Smooth muscle cell (in vitro differentiated cells): ENCODE measurements at regions not wholly inside any gene's neighbourhood (a gene's known extent, or its start where the extent isn't known, plus 50 kb on each side); places are given as distances from the start of the nearest gene placed in this dataset.

ENCODE experiments used
- DNase-seq: peaks from one replicate; lab custom pipeline; 2025; ENCODE audit not compliant: unreplicated experiment; lab: John Stamatoyannopoulos, UW
- H2AFZ ChIP-seq: fragments of 200-600 bp; sonication (generic); 2 replicates; pipeline ENCODE4 v1.6.0; 2016; ENCODE audit warnings: antibody characterized with exemption, low read depth, mild to moderate bottlenecking
- H3F3A ChIP-seq: fragments of 200-600 bp; sonication (generic); 2 replicates; pipeline ENCODE4 v1.6.0; 2017; ENCODE audit warnings: antibody characterized with exemption, low read depth
- H3K27ac ChIP-seq: fragments of 200-600 bp; sonication (generic); 2 replicates; pipeline ENCODE4 v1.5.1; 2016; ENCODE audit warnings: low read depth, mild to moderate bottlenecking
- H3K27me3 ChIP-seq: fragments of 200-600 bp; sonication (generic); 2 replicates; pipeline ENCODE4 v1.6.1; 2016; ENCODE audit warnings: low read depth, mild to moderate bottlenecking
- H3K36me3 ChIP-seq: fragments of 200-600 bp; sonication (generic); 2 replicates; pipeline ENCODE4 v1.5.1; 2016; ENCODE audit warnings: low read depth
- H3K4me1 ChIP-seq: fragments of 200-600 bp; sonication (generic); 2 replicates; pipeline ENCODE4 v1.5.1; 2016; ENCODE audit warnings: low read depth
- H3K4me2 ChIP-seq: fragments of 200-600 bp; sonication (generic); 2 replicates; pipeline ENCODE4 v1.6.0; 2016; ENCODE audit warnings: mild to moderate bottlenecking
- H3K4me3 ChIP-seq: fragments of 200-600 bp; sonication (generic); 2 replicates; pipeline ENCODE4 v1.5.1; 2016; ENCODE audit warnings: mild to moderate bottlenecking
- H3K79me2 ChIP-seq: fragments of 200-600 bp; sonication (generic); 2 replicates; pipeline ENCODE4 v1.6.0; 2016; ENCODE audit warnings: low read depth, mild to moderate bottlenecking
- H3K9ac ChIP-seq: fragments of 200-600 bp; sonication (generic); 2 replicates; pipeline ENCODE4 v1.6.0; 2016; ENCODE audit warnings: low read depth
- H3K9me3 ChIP-seq: fragments of 200-600 bp; sonication (generic); replicated peaks from 2 replicates; pipeline ENCODE4 v1.5.1; 2016; ENCODE audit warnings: low read depth
- H4K20me1 ChIP-seq: fragments of 200-600 bp; sonication (generic); 2 replicates; pipeline ENCODE4 v1.6.0; 2016; ENCODE audit warnings: low read depth
- WGBS: methylation state at CpG from one replicate; pipeline ENCODE4 v1.1.7; 2016; ENCODE audit warnings: low lambda C conversion rate; 5-methylcytosine and 5-hydroxymethylcytosine counted together
- TF ChIP-seq, protein P1 (sequence below): fragments of 200-600 bp; sonication (generic); IDR thresholded peaks from 2 replicates; pipeline ENCODE4 v1.5.1; 2017; ENCODE audit warnings: borderline replicate concordance, mild to moderate bottlenecking, antibody characterized with exemption; ENCODE audit not compliant: insufficient read depth, poor library complexity, severe bottlenecking

DNA sequence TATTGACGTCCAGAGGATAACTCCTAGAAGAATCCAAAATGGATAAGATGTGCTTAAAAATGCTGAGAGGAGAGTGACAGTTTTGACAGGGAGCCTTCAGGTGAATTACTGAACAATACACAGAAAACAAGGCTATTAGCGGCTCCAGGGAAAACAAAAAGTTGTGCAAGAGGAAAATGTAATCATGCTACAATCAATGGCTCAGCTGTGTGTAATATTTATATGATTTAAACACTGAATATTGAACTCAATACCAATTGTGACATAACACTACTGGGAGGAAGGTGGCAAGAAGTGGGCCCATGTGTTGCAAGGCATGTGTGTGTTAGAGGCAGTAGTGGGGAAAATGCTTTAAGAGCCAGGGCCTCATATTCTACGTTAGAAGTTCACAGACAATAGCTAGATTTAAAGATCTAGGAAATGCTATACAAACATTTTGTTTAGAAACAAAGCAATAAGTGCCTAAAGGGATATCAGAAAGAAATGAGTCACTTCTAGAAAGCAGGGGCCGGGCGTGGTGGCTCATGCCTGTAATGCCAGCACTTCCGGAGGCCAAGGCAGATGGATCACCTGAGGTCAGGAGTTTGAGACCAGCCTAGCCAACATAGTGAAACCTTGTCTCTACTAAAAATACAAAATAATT is 253.2 kb upstream of the IRX5 start:
- Histone ChIP-seq H3K4me3 (no peak overlapping the region), H3K27me3 (peaks cover 36% of the 10 kb centered on the region), H3K4me1 (no peaks in the 10 kb centered on the region), H3K36me3 (no peaks in the 10 kb centered on the region), H3K4me2 (no peak overlapping the region), H3K27ac (no peak overlapping the region), H3F3A (no peaks in the 10 kb centered on the region), H2AFZ (no peak overlapping the region), H3K9ac (no peak overlapping the region), H4K20me1 (no peaks in the 10 kb centered on the region), H3K79me2 (no peaks in the 10 kb centered on the region), H3K9me3 (no peaks in the 10 kb centered on the region)
- 80% methylated on average over 6 of the region's 6 CpGs for WGBS
- DNase-seq = no peak
- TF ChIP-seq, protein P1, sequence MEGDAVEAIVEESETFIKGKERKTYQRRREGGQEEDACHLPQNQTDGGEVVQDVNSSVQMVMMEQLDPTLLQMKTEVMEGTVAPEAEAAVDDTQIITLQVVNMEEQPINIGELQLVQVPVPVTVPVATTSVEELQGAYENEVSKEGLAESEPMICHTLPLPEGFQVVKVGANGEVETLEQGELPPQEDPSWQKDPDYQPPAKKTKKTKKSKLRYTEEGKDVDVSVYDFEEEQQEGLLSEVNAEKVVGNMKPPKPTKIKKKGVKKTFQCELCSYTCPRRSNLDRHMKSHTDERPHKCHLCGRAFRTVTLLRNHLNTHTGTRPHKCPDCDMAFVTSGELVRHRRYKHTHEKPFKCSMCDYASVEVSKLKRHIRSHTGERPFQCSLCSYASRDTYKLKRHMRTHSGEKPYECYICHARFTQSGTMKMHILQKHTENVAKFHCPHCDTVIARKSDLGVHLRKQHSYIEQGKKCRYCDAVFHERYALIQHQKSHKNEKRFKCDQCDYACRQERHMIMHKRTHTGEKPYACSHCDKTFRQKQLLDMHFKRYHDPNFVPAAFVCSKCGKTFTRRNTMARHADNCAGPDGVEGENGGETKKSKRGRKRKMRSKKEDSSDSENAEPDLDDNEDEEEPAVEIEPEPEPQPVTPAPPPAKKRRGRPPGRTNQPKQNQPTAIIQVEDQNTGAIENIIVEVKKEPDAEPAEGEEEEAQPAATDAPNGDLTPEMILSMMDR = no peak

DNA sequence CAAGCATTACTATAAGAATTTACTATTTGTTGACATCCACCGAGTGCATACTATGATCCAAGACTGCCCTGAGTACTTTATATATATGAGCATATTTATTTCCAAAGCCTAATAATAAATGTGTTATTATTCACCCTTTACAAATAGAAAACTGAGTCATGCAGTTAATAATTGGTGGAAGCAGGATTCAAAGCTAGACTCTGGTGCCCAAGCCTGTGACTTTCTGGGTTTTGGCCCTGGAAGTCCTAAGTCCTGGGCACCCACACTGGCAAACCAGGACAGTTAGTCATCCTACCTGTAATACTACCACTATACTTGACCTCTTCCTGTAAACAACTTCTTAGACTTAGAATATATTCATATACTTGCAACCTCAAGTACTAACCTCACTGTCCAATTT is 257.4 kb upstream of the IRX5 start:
- H3K27me3 ChIP-seq = peaks cover 29% of the 10 kb centered on the region
- no peaks in the 10 kb centered on the region for H4K20me1 ChIP-seq
- no peak overlapping the region for H3K4me2 ChIP-seq
- no peaks in the 10 kb centered on the region for H3K79me2 ChIP-seq
- no peaks in the 10 kb centered on the region for H3K36me3 ChIP-seq
- H2AFZ ChIP-seq = no peak overlapping the region
- H3K9me3 ChIP-seq = no peaks in the 10 kb centered on the region
- TF ChIP-seq, protein P1 = no peak
- H3K4me3 ChIP-seq = no peak overlapping the region
- no peak for DNase-seq
- peaks cover 2% of the 10 kb centered on the region for H3K4me1 ChIP-seq
- 90% methylated on average over 1 of the region's 1 CpG for WGBS
- H3K9ac ChIP-seq = no peak overlapping the region
- no peak overlapping the region for H3K27ac ChIP-seq
- H3F3A ChIP-seq = no peaks in the 10 kb centered on the region

DNA sequence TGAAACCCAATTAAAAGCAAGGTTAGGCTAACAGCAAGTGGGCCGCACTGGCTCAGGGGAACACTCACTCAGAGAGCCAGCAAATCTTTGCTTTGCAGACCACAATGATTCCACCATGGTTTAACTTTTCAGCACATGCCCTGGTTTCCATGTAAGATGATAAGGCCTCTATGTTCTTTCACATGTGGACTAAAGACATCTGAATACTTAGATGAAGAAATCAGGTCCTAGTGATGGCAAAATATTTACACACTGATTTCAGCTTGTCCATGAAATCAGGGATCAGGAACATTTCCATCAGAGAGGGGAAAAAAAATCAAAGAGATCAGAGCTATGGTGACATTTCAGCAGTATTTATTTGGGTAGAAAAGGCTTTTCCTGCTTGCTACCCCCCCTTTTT is 258.2 kb upstream of the IRX5 start:
- Histone ChIP-seq H3K36me3 (no peaks in the 10 kb centered on the region), H3K27ac (no peak overlapping the region), H3K4me1 (peaks cover 2% of the 10 kb centered on the region), H3K27me3 (peaks cover 28% of the 10 kb centered on the region), H3K9ac (no peak overlapping the region), H2AFZ (no peak overlapping the region), H3K4me3 (no peak overlapping the region), H3K4me2 (no peak overlapping the region), H3F3A (no peaks in the 10 kb centered on the region), H3K79me2 (no peaks in the 10 kb centered on the region), H4K20me1 (no peaks in the 10 kb centered on the region), H3K9me3 (no peaks in the 10 kb centered on the region)
- WGBS = 83% methylated on average over 1 of the region's 1 CpG
- no peak for DNase-seq
- TF ChIP-seq, protein P1 = no peak

DNA sequence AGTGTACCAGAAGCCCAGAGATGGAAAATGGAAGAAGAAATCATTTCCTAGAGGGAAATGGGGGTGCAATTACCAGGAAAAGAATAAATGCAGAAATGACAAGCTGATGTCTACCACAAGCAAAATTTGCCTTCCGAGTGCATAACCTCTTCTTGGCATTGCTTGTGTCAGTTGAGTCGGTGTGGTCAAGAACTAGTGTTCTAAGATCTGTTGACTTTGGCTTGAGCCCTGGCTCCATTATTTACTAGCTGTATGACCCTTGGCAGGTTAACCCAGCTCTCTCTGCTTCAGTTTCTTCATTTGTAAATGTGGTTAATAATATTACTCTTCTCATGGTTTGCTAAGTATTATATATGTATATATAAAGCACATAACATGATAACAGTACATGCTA is 273.0 kb upstream of the IRX5 start:
- no peaks in the 10 kb centered on the region for H3F3A ChIP-seq
- no peak overlapping the region for H3K27ac ChIP-seq
- H3K79me2 ChIP-seq = no peaks in the 10 kb centered on the region
- TF ChIP-seq, protein P1 = no peak
- H2AFZ ChIP-seq = no peak overlapping the region
- peaks cover 47% of the 10 kb centered on the region for H3K27me3 ChIP-seq
- no peaks in the 10 kb centered on the region for H3K36me3 ChIP-seq
- WGBS = 95% methylated on average over 2 of the region's 2 CpGs
- no peaks in the 10 kb centered on the region for H3K9me3 ChIP-seq
- no peak overlapping the region for H3K9ac ChIP-seq
- DNase-seq = no peak
- H3K4me2 ChIP-seq = no peak overlapping the region
- H3K4me3 ChIP-seq = no peak overlapping the region
- H4K20me1 ChIP-seq = no peaks in the 10 kb centered on the region
- peaks cover 26% of the 10 kb centered on the region for H3K4me1 ChIP-seq
